ENCODE measurements at regions not wholly inside any gene's neighbourhood (a gene's known extent, or its start where the extent isn't known, plus 50 kb on each side); places are given as distances from the start of the nearest gene placed in this dataset.

DNA sequence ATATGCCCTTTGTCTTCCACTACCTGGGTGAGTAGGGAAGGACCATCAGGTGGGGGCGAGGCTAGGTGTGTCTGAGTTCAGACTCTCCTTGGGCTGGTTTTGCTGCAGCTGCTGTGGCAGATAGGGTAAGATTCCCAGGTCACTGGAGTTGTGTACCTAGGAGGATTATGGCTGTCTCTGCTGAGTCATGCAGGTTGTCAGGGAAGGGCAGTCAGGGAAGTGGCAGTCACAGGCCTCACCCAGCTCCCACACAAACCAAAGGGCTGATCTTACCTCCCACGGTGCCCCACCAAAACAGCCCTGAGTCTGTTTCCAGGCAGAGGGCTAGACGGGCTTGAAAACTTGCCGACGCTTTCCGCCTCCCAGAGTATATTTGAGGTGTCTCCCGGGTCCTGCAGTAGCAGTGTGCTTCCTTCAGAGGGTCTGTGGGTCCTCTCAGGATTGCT, 201.6 kb upstream of the PLXNA2 start:
- TF ChIP-seq EP300 (IDR thresholded peaks at IDR 0.05; ENCODE audit: borderline replicate concordance) (no peak), YY1 (IDR thresholded peaks at IDR 0.05; ENCODE audit: low read depth) (no peak), USF1 (IDR thresholded peaks at IDR 0.05) (no peak), TAF1 (IDR thresholded peaks at IDR 0.05; ENCODE audit: low read depth) (no peak), RAD21 (IDR thresholded peaks at IDR 0.05; ENCODE audit: low read depth) (no peak), CEBPB (IDR thresholded peaks at IDR 0.05) (no peak), FOXM1 (IDR thresholded peaks at IDR 0.05; ENCODE audit: borderline replicate concordance, low read depth) (no peak), EGR1 (IDR thresholded peaks at IDR 0.05) (no peak), TCF12 (IDR thresholded peaks at IDR 0.05; ENCODE audit: low read depth) (no peak)
- TF ChIP-seq, protein P1, sequence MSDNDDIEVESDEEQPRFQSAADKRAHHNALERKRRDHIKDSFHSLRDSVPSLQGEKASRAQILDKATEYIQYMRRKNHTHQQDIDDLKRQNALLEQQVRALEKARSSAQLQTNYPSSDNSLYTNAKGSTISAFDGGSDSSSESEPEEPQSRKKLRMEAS (IDR thresholded peaks at IDR 0.05): no peak
- TF ChIP-seq, protein P2, sequence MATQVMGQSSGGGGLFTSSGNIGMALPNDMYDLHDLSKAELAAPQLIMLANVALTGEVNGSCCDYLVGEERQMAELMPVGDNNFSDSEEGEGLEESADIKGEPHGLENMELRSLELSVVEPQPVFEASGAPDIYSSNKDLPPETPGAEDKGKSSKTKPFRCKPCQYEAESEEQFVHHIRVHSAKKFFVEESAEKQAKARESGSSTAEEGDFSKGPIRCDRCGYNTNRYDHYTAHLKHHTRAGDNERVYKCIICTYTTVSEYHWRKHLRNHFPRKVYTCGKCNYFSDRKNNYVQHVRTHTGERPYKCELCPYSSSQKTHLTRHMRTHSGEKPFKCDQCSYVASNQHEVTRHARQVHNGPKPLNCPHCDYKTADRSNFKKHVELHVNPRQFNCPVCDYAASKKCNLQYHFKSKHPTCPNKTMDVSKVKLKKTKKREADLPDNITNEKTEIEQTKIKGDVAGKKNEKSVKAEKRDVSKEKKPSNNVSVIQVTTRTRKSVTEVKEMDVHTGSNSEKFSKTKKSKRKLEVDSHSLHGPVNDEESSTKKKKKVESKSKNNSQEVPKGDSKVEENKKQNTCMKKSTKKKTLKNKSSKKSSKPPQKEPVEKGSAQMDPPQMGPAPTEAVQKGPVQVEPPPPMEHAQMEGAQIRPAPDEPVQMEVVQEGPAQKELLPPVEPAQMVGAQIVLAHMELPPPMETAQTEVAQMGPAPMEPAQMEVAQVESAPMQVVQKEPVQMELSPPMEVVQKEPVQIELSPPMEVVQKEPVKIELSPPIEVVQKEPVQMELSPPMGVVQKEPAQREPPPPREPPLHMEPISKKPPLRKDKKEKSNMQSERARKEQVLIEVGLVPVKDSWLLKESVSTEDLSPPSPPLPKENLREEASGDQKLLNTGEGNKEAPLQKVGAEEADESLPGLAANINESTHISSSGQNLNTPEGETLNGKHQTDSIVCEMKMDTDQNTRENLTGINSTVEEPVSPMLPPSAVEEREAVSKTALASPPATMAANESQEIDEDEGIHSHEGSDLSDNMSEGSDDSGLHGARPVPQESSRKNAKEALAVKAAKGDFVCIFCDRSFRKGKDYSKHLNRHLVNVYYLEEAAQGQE (IDR thresholded peaks at IDR 0.05; ENCODE audit: low read depth): no peak

Data from Ishikawa (cell line).